MM.1S (cell line): ENCODE measurements at regions not wholly inside any gene's neighbourhood (a gene's known extent, or its start where the extent isn't known, plus 50 kb on each side); places are given as distances from the start of the nearest gene placed in this dataset.

ENCODE experiments used
- DNase-seq: peaks from one replicate; pipeline ENCODE4 v3.0.0-alpha.2; 2015
- H2AFZ ChIP-seq: fragments of 300-600 bp; sonication (generic); 2 replicates; pipeline ENCODE4 v1.6.0; 2016; ENCODE audit warnings: antibody characterized with exemption, low read length
- H3F3A ChIP-seq: fragments of 300-600 bp; sonication (generic); 2 replicates; pipeline ENCODE4 v1.6.1; 2016; ENCODE audit warnings: mild to moderate bottlenecking, antibody characterized with exemption, low read length, moderate library complexity, mixed read lengths; ENCODE audit not compliant: insufficient read depth
- H3K27ac ChIP-seq: fragments of 300-600 bp; sonication (generic); 2 replicates; pipeline ENCODE4 v1.5.1; 2016; ENCODE audit warnings: mild to moderate bottlenecking, low read length
- H3K27me3 ChIP-seq: fragments of 300-600 bp; sonication (generic); replicated peaks from 2 replicates; pipeline ENCODE4 v1.6.0; 2016; ENCODE audit warnings: low read length; ENCODE audit not compliant: insufficient read depth
- H3K36me3 ChIP-seq: fragments of 300-600 bp; sonication (generic); replicated peaks from 2 replicates; pipeline ENCODE4 v1.6.1; 2016; ENCODE audit warnings: mild to moderate bottlenecking, low read length, mixed read lengths; ENCODE audit not compliant: insufficient read depth
- H3K4me1 ChIP-seq: fragments of 300-600 bp; sonication (generic); 2 replicates; pipeline ENCODE4 v1.6.1; 2016; ENCODE audit warnings: low read length, mixed read lengths
- H3K4me2 ChIP-seq: fragments of 300-600 bp; sonication (generic); 2 replicates; pipeline ENCODE4 v1.6.0; 2016; ENCODE audit warnings: low read depth, low read length
- H3K4me3 ChIP-seq: fragments of 300-600 bp; sonication (generic); 2 replicates; pipeline ENCODE4 v1.5.1; 2016; ENCODE audit warnings: low read length, mixed read lengths
- H3K79me2 ChIP-seq: fragments of 300-600 bp; sonication (generic); 2 replicates; pipeline ENCODE4 v1.6.1; 2016; ENCODE audit warnings: mixed run types, low read length, mixed read lengths
- H3K9ac ChIP-seq: fragments of 300-600 bp; sonication (generic); 2 replicates; pipeline ENCODE4 v1.6.1; 2016; ENCODE audit warnings: low read length, mixed read lengths
- H3K9me2 ChIP-seq: fragments of 300-600 bp; sonication (generic); replicated peaks from 2 replicates; pipeline ENCODE4 v1.6.1; 2016; ENCODE audit warnings: mild to moderate bottlenecking, low read length, mixed read lengths; ENCODE audit not compliant: insufficient read depth
- H3K9me3 ChIP-seq: fragments of 300-600 bp; sonication (generic); replicated peaks from 2 replicates; pipeline ENCODE4 v1.6.1; 2016; ENCODE audit warnings: mild to moderate bottlenecking, low read length, mixed read lengths; ENCODE audit not compliant: insufficient read depth
- H4K20me1 ChIP-seq: fragments of 300-600 bp; sonication (generic); 2 replicates; pipeline ENCODE4 v1.6.1; 2016; ENCODE audit warnings: mild to moderate bottlenecking, low read length, moderate library complexity, mixed read lengths; ENCODE audit not compliant: insufficient read depth
- CTCF ChIP-seq: fragments of 300-600 bp; sonication (generic); IDR thresholded peaks from 2 replicates; pipeline ENCODE4 v1.5.1; 2016; ENCODE audit warnings: antibody characterized with exemption, low read length, mixed read lengths
- EZH2 ChIP-seq: fragments of 300-600 bp; sonication (generic); optimal IDR thresholded peaks from 2 replicates; pipeline ENCODE3; 2017; ENCODE audit warnings: low read depth, mild to moderate bottlenecking, antibody characterized with exemption, low read length, mixed read lengths
- EZH2phosphoT487 ChIP-seq: fragments of 300-600 bp; sonication (generic); IDR thresholded peaks from 2 replicates; pipeline ENCODE4 v1.6.1; 2018; ENCODE audit warnings: antibody characterized with exemption, low read length

- H4K20me1 ChIP-seq = no peaks in the 10 kb centered on the region
- no peak for DNase-seq
- no peaks in the 10 kb centered on the region for H3K79me2 ChIP-seq
- H2AFZ ChIP-seq = no peak overlapping the region
- TF ChIP-seq CTCF (no peak), EZH2phosphoT487 (no peak), EZH2 (no peak)
- H3K9me2 ChIP-seq = no peaks in the 10 kb centered on the region
- no peak overlapping the region for H3K27ac ChIP-seq
- H3K9ac ChIP-seq = no peak overlapping the region
- no peaks in the 10 kb centered on the region for H3K36me3 ChIP-seq
- no peaks in the 10 kb centered on the region for H3K9me3 ChIP-seq
- H3K4me3 ChIP-seq = no peak overlapping the region
- H3K4me1 ChIP-seq = no peaks in the 10 kb centered on the region
- no peak overlapping the region for H3K4me2 ChIP-seq
- no peaks in the 10 kb centered on the region for H3F3A ChIP-seq
- H3K27me3 ChIP-seq = no peaks in the 10 kb centered on the region
These were observed 489.6 kb upstream of the ZNF608 start for GRCh38 chr5:125236007-125236406.

- TF ChIP-seq EZH2phosphoT487 (no peak), EZH2 (no peak)
- Histone ChIP-seq H2AFZ (no peak overlapping the region), H3K4me1 (no peaks in the 10 kb centered on the region), H3K4me2 (no peak overlapping the region), H3K4me3 (no peak overlapping the region), H3K36me3 (no peaks in the 10 kb centered on the region), H3K9me3 (no peaks in the 10 kb centered on the region), H3K79me2 (no peaks in the 10 kb centered on the region), H4K20me1 (no peaks in the 10 kb centered on the region), H3K9me2 (no peaks in the 10 kb centered on the region), H3F3A (no peaks in the 10 kb centered on the region), H3K27ac (no peak overlapping the region), H3K9ac (no peak overlapping the region), H3K27me3 (no peaks in the 10 kb centered on the region)
- no peak for DNase-seq
These were observed 490.5 kb upstream of the ZNF608 start for GRCh38 chr5:125236981-125237380.

GRCh38 chr5:125244531-125244930 is 498.1 kb upstream of the ZNF608 start:
- Histone ChIP-seq H3K36me3 (no peaks in the 10 kb centered on the region), H3K4me1 (no peaks in the 10 kb centered on the region), H3K9me2 (no peaks in the 10 kb centered on the region), H3K27ac (no peak overlapping the region), H3K4me2 (no peak overlapping the region), H3K27me3 (no peaks in the 10 kb centered on the region), H4K20me1 (no peaks in the 10 kb centered on the region), H2AFZ (no peak overlapping the region), H3F3A (no peaks in the 10 kb centered on the region), H3K79me2 (no peaks in the 10 kb centered on the region), H3K4me3 (no peak overlapping the region), H3K9ac (no peak overlapping the region), H3K9me3 (no peaks in the 10 kb centered on the region)
- TF ChIP-seq EZH2 = no peak
- no peak for TF ChIP-seq CTCF
- TF ChIP-seq EZH2phosphoT487 = no peak
- no peak for DNase-seq

- no peaks in the 10 kb centered on the region for H3K9me2 ChIP-seq
- no peaks in the 10 kb centered on the region for H3F3A ChIP-seq
- H2AFZ ChIP-seq = no peak overlapping the region
- no peak for TF ChIP-seq CTCF
- no peak for TF ChIP-seq EZH2
- TF ChIP-seq EZH2phosphoT487 = no peak
- no peaks in the 10 kb centered on the region for H4K20me1 ChIP-seq
- H3K36me3 ChIP-seq = no peaks in the 10 kb centered on the region
- no peak overlapping the region for H3K9ac ChIP-seq
- H3K27me3 ChIP-seq = no peaks in the 10 kb centered on the region
- H3K4me3 ChIP-seq = no peak overlapping the region
- H3K79me2 ChIP-seq = no peaks in the 10 kb centered on the region
- no peak for DNase-seq
- no peak overlapping the region for H3K4me2 ChIP-seq
- H3K4me1 ChIP-seq = no peaks in the 10 kb centered on the region
- H3K9me3 ChIP-seq = no peaks in the 10 kb centered on the region
- H3K27ac ChIP-seq = no peak overlapping the region
These were observed 498.8 kb upstream of the ZNF608 start for GRCh38 chr5:125245216-125245615.
